LoVo (cell line): ENCODE measurements at regions not wholly inside any gene's neighbourhood (a gene's known extent, or its start where the extent isn't known, plus 50 kb on each side); places are given as distances from the start of the nearest gene placed in this dataset.
A peak's percentile ranks its signal among the peaks of the same experiment; 100 is the strongest.

Experiments
- DNase-seq: peaks from one replicate; pipeline ENCODE4 v3.0.0-alpha.2; 2016; ENCODE audit warnings: low spot score

- DNase-seq, result no peak
Measured at GRCh38 chr15:69505956-69506556, 53.4 kb downstream of the RPLP1 start.

- no peak for DNase-seq
Measured at GRCh38 chr15:69508659-69509058, 56.0 kb downstream of the RPLP1 start.

- DNase-seq, result no peak
Measured at GRCh38 chr15:69509131-69509530, 56.5 kb downstream of the RPLP1 start.

GRCh38 chr15:69510556-69510955, 57.9 kb downstream of the RPLP1 start:
- DNase-seq, result no peak

GRCh38 chr15:69511015-69511414, 58.4 kb downstream of the RPLP1 start:
- DNase-seq, result no peak

GRCh38 chr15:69511716-69512340, 59.2 kb downstream of the RPLP1 start:
- no peak for DNase-seq

GRCh38 chr15:69513450-69513960, 60.9 kb downstream of the RPLP1 start:
- DNase-seq, result no peak

GRCh38 chr15:69513986-69514385, 61.4 kb downstream of the RPLP1 start:
- DNase-seq, result no peak

GRCh38 chr15:69515508-69515907, 62.9 kb downstream of the RPLP1 start:
- DNase-seq, result no peak

- no peak for DNase-seq
Measured at GRCh38 chr15:69515926-69516325, 63.3 kb downstream of the RPLP1 start.

- DNase-seq, result no peak
Measured at GRCh38 chr15:69517052-69517451, 64.4 kb downstream of the RPLP1 start.

GRCh38 chr15:69518806-69519205, 66.2 kb downstream of the RPLP1 start:
- DNase-seq, result no peak

GRCh38 chr15:69520067-69520466, 67.4 kb downstream of the RPLP1 start:
- DNase-seq, result no peak

GRCh38 chr15:69522361-69522760, 69.7 kb downstream of the RPLP1 start:
- DNase-seq, result no peak

- peak; percentile 58 for DNase-seq
Measured at GRCh38 chr15:69523010-69524001, 70.7 kb downstream of the RPLP1 start.

GRCh38 chr15:69524296-69524695, 71.7 kb downstream of the RPLP1 start:
- no peak for DNase-seq

- no peak for DNase-seq
Measured at GRCh38 chr15:69524814-69525213, 72.2 kb downstream of the RPLP1 start.

GRCh38 chr15:69525543-69525942, 72.9 kb downstream of the RPLP1 start:
- DNase-seq, result no peak

- DNase-seq, result no peak
Measured at GRCh38 chr15:69526081-69527061, 73.8 kb downstream of the RPLP1 start.

GRCh38 chr15:69529141-69529540, 76.5 kb downstream of the RPLP1 start:
- DNase-seq, result no peak

- DNase-seq, result no peak
Measured at GRCh38 chr15:69529961-69530633, 77.5 kb downstream of the RPLP1 start.
